Hematopoietic multipotent progenitor cell treated with erythropoietin and hydrocortisone succinate and interleukin-3 and kit ligand, for 17 days (in vitro differentiated cells): ENCODE measurements at regions not wholly inside any gene's neighbourhood (a gene's known extent, or its start where the extent isn't known, plus 50 kb on each side); places are given as distances from the start of the nearest gene placed in this dataset.
"Not testable (repeated sequence)": the region's sequence is repeated elsewhere in the genome, so short reads cannot be mapped to it uniquely, and the experiment has no call there.

Experiments
- DNase-seq: peaks from one replicate; pipeline ENCODE4 v3.0.0-alpha.2; 2015; ENCODE audit warnings: low spot score

DNA sequence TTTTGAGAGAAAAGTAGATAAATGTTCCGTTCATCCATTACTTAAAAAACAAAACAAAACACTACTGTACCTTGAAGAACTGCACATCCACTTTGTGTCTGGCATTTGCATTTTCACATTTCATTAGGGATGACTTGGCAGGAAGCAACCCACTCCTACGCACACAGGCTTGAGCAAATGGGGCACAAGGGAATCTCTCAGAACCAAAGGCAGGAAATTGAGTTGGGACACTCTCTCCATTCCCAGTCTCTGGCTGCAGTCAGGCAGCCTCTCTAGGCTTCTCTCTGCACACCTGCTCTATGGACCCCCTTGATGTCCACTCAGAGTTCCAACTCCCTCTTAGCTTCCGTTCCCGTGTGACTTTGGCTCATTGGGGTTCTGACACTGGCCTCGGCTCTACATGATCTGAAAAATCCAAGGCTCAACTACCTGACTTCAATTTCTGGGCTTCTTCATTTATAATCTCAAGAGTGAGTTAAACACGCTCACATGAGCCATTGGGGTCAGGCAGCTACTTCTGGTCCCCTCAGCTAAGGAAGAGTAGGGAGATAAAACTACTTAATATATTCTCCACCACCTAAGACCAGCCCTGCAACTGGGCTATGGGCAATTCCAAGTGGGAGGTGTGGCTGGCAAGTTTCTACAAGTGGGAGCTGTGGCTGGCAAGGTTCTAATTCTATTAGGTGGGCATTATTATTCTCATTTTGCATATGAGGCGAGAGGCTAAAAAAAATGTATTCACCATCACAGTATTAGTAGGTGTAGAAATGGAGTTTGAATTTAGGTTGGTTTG, 251.9 kb downstream of the SOD2 start:
- no peak for DNase-seq

DNA sequence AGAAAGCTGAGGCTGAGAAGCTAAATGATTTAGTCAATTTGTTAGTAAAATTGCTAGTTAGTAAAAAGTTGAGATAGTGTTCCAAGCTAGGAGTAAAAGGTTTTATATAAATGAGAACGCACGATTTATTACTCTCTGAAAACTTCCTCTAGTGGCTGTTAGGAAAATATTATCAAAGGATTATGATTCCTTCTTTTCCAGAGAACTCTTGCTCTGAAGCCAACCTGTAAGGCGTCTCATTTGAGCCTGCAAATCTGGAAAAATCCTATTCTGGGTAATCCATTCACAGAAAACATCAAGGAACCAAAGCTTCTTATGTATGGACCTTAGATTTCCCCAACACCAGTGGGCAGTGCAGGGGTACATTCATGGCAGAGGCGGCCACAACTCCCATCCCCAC, 252.7 kb downstream of the SOD2 start:
- DNase-seq = no peak

DNA sequence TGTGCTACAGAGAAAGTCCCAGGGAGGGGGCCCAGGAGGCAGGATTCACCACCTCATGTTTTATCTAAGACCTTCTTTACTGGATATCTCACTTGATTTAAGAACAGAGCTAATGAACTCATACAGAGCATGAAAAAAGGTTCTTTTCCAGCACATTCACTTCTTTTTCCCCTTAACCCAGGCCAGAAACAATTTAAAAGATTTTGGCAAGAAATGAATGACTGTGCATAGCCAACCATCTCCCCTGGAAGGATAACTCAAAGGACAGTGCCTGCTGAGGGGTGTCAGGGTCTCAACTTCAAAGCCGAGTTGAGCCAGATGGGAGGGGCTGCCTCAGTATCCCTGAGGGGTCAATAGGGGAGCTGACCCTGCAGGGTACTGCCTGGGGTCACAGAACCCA, 253.4 kb downstream of the SOD2 start:
- no peak for DNase-seq

DNA sequence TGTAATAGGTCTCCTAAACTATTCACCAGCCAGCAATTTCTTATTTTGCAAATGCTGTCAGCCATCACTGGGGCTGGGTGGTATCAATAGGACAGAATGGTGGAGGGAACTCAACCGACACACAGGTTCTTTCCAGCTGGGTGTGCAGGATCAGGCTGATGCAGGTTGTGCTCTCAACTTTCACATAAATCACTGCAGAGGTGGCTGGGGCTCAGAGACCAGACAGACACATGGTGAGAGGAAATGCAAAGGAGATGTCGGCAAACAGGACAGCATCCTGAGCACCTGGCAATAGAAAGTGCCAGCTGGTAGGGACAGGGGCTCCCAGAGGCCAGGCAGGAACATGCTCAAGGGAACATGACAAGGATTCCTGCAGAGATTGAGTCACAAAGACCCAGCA, 254.9 kb downstream of the SOD2 start:
- DNase-seq = no peak

DNA sequence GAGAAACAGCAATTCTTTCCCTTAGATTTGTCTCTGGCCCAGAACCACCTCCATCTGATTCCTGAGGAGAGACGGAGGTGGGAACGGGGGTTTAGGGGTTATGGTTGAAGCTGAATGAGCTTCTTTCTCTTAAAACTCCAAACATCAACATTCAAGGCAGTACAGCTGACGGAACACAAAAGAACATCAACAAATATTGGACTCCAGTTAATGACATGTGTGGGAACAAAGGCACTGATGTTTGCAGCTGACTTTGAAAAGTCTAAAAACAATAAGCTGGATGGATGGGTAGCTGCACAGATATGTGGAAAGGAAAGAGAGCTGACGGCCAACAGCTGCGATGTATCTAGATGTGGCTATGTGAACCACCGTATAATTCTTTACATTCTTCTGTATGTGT, 256.5 kb downstream of the SOD2 start:
- no peak for DNase-seq

- DNase-seq = no peak
Measured at GRCh38 chr6:159435701-159436100, 257.3 kb downstream of the SOD2 start.

DNA sequence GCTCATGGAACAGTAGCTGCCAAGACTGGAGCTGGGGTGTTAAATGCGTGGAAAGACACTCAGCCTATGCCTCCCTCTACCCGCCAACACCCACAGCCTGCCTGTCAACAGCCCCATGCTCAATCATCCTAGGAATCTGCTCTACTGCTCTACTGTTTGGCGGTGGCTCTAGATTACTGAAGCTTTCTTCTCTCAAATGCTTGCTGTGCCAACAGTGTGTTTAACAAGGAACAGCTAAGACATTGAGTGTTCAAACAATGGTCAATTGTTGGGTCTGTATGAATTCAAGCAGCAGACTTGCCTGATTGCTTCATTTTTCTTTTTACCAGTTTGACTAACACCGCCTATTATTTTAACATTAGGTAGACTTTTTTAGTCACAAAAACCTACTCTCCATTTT, 258.6 kb downstream of the SOD2 start:
- no peak for DNase-seq

GRCh38 chr6:159433550-159433949, 259.5 kb downstream of the SOD2 start:
- no peak for DNase-seq

DNA sequence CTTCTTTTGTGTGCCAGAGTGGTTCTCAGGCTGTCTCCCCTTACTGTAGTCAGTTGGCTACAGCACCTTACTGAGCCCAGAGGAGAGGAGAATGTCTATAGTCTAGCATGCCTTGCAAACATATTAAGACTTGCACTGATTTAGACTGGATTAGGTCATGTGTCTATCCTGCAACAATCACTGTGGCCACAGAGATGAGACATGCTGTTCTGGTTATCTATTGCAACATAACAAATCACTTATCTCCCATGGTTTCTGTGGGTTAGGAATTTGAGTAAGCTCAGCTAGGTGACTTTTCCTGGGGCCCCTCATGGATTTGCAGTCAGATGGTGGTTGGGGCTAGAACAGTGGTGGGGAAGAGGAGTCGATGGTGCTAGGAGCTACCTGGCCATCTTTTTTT, 261.3 kb downstream of the SOD2 start:
- DNase-seq = no peak

DNA sequence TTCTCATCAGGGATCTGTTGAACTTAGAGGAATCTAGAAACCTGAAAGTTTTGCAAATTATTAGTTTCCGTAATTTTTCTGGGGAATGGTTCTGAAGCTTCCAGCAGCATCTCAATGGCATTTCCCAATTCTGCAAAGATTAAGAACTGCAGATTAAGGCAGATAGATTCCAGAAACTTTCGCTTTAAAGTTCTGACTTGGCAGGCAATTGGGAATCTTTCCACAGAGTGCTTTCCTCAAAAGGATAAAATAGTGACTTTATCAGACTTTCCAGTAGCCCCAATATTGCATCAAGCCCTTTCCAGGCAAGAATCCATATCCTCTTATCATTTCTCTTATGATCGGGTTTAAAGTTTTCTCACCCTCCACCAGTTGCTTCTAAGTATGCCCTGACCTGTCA, 261.1 kb downstream of the FNDC1 start:
- no peak for DNase-seq

DNA sequence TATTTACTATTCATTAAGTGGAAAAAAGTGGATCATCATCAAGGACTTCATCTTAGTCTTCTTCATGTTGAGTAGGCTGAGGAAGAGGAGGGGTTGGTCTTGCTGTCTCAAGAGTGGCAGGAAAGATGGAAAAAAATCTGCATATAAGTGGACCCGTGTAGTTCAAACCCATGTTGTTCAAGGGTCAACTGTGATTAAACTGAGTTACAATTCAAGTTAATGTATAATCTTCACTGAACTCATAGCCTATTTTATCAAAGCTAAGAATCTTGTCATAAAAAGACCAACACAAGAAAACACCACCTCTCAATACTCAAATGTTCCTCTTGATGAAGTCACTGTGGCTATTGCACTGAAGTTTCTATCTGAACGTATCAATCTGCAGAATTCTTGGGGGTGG, 260.2 kb downstream of the FNDC1 start:
- no peak for DNase-seq

GRCh38 chr6:159427771-159428170, 258.6 kb downstream of the FNDC1 start:
- no peak for DNase-seq

- DNase-seq = no peak
Measured at GRCh38 chr6:159427335-159427734, 258.1 kb downstream of the FNDC1 start.

DNA sequence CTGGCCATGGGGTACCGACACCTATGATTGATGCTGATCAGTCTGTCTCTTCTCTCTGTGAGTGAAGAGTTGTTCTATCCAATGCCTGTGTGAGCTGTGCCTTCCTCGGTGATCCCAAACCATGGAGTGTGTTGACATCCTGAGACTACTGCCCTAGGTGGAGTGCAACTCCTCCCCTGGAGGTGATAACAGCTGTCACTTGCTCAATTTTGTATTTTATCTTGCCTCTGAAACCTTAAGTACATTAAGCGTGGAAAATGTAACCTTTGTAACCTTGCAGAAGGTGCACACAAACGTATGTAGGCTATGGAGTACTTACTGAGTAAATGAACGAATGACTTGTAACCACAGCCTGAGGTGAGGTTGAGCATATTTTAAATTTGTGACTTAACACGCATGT, 256.2 kb downstream of the FNDC1 start:
- DNase-seq = no peak

DNA sequence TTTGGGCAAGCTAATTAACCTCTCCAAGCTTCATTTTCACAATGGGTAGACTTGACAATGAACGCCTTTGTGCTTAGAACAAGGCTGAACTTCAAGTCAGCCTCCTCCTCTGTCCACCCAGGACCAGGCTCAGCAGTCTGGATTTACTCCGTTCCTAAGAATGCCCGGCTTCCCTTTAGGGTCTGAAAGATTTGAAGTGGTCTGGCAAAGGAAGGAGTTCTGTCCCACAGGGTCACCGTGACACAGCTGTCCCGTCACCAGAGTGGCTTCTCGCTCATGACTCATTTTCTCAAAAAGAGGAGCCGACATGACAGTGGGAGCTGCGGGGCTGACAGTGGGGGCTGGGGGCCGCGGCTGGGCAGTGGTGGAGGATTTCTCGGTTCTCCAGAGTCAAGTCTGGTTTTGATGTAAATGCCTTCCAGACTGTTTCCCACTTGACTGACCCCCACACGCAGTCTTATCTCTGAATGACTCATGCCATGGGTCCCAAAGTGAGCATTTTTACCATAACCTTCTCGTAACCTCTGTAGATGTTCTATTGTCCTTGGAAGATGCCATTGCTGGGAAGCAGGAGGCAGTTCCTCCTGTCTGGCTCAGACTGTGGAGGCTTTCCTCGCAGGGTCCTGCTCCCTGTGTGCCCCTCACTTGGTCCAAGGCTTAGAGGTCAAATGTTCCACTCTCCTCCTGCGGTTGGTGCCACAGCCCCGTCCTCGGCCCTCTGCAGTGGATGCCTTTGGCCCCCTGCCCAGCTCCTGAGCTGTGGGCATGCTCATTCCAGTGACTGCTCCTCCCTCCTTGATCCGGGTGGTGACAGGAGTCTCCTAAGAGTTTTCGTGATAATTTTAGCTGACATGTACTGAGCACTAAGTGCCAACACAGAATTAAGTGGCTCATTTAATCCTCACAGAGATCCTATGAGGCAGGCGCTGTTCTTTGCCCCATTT, 253.1 kb downstream of the FNDC1 start:
- no peak for DNase-seq

GRCh38 chr6:159421586-159421985, 252.4 kb downstream of the FNDC1 start:
- DNase-seq = no peak

DNA sequence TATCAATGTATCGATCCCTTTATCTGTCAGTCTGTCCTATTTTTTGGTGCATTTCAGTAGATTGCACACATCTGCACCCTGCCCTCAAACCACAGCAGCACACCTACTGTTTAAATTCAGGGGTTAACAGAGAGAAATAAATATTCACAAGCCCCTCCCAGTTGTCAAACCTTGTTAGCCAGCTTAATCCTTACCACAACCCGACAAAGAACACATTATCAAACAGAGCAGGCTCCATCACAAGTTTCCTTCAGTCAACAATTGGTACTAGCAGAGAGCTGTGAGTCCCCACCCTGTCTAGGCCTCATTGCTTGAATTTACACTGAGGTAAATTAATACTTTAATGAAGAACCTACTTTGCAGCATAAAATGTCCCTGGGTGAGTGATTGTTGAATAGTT, 249.8 kb downstream of the FNDC1 start:
- DNase-seq = no peak

GRCh38 chr6:159416891-159417560, 247.8 kb downstream of the FNDC1 start:
- no peak for DNase-seq

DNA sequence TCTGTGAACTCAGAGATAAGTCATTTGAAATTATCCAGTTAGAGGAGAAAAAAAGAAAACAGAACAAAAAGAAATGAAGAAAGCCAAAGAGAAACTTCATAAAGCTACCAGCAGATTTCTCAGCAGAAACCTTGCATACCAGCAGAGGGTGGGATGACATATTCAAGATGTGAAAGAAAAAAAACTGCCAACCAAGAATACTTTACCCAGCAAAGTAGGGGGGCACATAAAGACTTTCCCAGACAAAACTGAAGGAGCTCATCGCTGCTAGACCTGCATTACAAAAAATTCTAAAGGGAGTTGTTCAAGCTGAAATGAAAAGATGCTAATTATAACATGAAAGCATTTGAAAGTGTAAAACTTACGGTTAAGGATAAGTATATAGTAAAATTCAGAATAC, 246.3 kb downstream of the FNDC1 start:
- DNase-seq = no peak

- no peak for DNase-seq
Measured at GRCh38 chr6:159414711-159415110, 245.5 kb downstream of the FNDC1 start.

DNA sequence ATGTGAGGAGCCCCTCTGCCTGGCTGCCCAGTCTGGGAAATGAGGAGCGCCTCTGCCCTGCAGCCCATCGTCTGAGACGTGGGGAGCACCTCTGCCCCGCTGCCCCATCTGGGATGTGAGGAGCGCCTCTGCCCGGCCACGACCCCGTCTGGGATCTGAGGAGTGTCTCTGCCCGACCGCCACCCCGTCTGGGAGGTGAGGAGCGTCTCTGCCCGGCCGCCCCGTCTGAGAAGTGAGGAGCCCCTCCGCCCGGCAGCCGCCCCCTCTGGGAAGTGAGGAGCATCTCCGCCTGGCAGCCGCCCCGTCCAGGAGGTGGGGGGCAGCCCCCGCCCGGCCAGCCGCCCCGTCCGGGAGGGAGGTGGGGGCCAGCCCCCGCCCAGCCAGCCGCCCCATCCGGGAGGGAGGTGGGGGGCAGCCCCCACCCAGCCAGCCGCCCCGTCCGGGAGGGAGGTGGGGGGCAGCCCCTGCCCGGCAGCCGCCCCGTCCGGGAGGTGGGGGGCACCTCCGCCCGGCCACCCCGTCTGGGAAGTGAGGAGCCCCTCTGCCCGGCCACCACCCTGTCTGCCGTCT, 238.1 kb downstream of the FNDC1 start:
- not testable (repeated sequence) for DNase-seq

- no peak for DNase-seq
Measured at GRCh38 chr6:159404296-159404695, 235.1 kb downstream of the FNDC1 start.
